ENCODE measurements at regions not wholly inside any gene's neighbourhood (a gene's known extent, or its start where the extent isn't known, plus 50 kb on each side); places are given as distances from the start of the nearest gene placed in this dataset.
"Not testable (repeated sequence)": the region's sequence is repeated elsewhere in the genome, so short reads cannot be mapped to it uniquely, and the experiment has no call there.

DNA sequence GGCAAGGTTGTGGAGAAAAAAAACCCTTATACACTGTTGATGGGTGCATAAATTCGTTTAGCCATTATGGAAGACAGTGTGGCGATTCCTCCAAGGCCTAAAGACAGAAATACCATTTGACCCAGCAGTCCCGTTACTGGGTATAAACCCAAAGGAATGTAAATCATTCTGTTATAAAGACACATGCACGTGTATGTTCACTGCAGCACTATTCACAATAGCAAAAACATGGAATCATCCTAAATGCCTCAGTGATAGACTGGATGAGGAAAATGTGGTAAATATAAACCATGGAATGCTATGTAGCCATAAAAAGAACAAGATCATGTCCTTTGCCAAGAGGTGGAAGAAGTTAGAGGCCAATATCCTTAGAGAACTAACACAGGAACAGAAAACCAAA is 119.9 kb upstream of the PRR16 start:
- WGBS, 2 donors (ENCODE audit: low coverage in 1 of 2) = 43 to 79% methylated on average over 1 to 4 of the region's 4 CpGs
- ATAC-seq = no peak
- TF ChIP-seq, protein P1, sequence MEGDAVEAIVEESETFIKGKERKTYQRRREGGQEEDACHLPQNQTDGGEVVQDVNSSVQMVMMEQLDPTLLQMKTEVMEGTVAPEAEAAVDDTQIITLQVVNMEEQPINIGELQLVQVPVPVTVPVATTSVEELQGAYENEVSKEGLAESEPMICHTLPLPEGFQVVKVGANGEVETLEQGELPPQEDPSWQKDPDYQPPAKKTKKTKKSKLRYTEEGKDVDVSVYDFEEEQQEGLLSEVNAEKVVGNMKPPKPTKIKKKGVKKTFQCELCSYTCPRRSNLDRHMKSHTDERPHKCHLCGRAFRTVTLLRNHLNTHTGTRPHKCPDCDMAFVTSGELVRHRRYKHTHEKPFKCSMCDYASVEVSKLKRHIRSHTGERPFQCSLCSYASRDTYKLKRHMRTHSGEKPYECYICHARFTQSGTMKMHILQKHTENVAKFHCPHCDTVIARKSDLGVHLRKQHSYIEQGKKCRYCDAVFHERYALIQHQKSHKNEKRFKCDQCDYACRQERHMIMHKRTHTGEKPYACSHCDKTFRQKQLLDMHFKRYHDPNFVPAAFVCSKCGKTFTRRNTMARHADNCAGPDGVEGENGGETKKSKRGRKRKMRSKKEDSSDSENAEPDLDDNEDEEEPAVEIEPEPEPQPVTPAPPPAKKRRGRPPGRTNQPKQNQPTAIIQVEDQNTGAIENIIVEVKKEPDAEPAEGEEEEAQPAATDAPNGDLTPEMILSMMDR (IDR thresholded peaks at IDR 0.05) = no peak
- TF ChIP-seq POLR2AphosphoS5 (IDR thresholded peaks at IDR 0.05) (no peak), POLR2A (IDR thresholded peaks at IDR 0.05) (no peak), EP300 (IDR thresholded peaks at IDR 0.05) (no peak)
- H3K27me3 ChIP-seq = no peaks in the 10 kb centered on the region
- H3K9me3 ChIP-seq = no peaks in the 10 kb centered on the region
- no peaks in the 10 kb centered on the region for H3K36me3 ChIP-seq
- no peaks in the 10 kb centered on the region for H3K4me1 ChIP-seq
- no peak overlapping the region for H3K4me3 ChIP-seq
- H3K27ac ChIP-seq = no peak overlapping the region

DNA sequence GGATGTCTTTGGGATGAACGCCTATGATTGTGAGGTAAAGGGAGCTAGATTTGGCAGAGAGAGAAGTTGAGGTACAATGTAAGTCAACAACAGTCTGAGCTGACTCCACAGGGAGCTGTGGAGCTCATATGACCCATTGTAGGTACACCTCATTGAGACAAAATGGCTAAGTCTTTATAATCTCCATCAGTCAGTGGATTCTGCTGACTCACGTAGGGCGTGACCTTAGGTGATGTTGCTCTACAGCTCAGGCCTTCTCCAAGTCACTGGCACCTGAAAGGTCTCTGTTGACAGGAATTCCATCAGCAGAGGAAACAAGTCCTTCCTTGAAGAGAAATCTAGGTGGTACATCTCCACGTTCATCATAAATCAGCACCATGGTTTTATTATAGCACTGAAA is 118.2 kb upstream of the PRR16 start:
- Histone ChIP-seq H3K36me3 (no peaks in the 10 kb centered on the region), H3K9me3 (peaks cover 0 to under 1% (median 0%) of the 10 kb centered on the region in 3 donors), H3K4me1 (no peaks in the 10 kb centered on the region), H3K27me3 (no peaks in the 10 kb centered on the region), H3K27ac (no peak overlapping the region), H3K4me3 (no peak overlapping the region)
- no peak for ATAC-seq
- 63 to 90% methylated on average over 1 to 4 of the region's 4 CpGs for WGBS, 2 donors (ENCODE audit: low coverage in 1 of 2)
- TF ChIP-seq EP300 (IDR thresholded peaks at IDR 0.05) (no peak), POLR2A (IDR thresholded peaks at IDR 0.05) (no peak), POLR2AphosphoS5 (IDR thresholded peaks at IDR 0.05) (no peak)
- TF ChIP-seq, protein P1 (IDR thresholded peaks at IDR 0.05) = no peak

DNA sequence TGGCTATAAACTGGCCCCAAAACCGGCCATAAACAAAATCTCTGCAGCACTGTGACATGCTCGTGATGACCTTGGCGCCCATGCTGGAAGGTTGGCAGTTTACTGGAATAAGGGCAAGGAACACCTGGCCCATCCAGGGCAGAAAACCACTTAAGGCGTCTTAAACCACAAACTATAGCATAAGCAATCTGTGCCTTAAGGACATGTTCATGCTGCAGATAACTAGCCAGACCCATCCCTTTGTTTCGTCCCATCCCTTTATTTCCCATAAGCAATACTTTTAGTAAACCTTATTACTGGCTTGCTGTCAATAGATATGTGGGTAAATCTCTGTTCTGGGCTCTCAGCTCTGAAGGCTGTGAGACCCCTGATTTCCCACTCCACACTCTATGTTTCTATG is 113.0 kb upstream of the PRR16 start:
- H3K9me3 ChIP-seq, H3K27ac ChIP-seq, ATAC-seq, H3K36me3 ChIP-seq, H3K4me1 ChIP-seq, H3K27me3 ChIP-seq, H3K4me3 ChIP-seq: not testable (repeated sequence)
- 91 to 100% methylated on average over 1 to 2 of the region's 5 CpGs for WGBS, 2 donors (ENCODE audit: low coverage in 1 of 2)

DNA sequence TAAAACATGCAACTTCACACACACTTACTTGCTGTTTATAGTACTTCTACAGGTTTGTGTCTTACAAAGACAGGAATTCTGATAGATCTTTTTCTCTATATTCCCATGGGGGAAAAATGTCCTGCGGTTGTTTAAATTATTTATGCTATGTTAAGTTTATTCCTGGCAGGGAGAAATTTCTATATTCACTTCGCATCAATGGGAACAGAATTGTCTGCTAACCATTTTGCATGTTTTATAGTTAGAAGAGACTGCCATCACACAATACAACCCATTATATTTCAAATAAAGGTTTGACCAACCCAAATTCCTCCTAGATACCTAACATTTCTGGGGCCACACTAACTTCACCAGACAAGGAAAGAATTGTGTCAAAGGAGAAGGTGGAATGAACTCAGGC is 110.0 kb upstream of the PRR16 start:
- 52 to 65% methylated on average over 2 of the region's 2 CpGs for WGBS, 2 donors (ENCODE audit: low coverage in 1 of 2)
- Histone ChIP-seq H3K4me1 (no peaks in the 10 kb centered on the region), H3K36me3 (no peaks in the 10 kb centered on the region), H3K9me3 (peaks cover 0 to 7% (median 0%) of the 10 kb centered on the region in 3 donors), H3K27ac (no peak overlapping the region), H3K4me3 (no peak overlapping the region), H3K27me3 (no peaks in the 10 kb centered on the region)
- no peak for ATAC-seq
- TF ChIP-seq, protein P1 (IDR thresholded peaks at IDR 0.05) = no peak

DNA sequence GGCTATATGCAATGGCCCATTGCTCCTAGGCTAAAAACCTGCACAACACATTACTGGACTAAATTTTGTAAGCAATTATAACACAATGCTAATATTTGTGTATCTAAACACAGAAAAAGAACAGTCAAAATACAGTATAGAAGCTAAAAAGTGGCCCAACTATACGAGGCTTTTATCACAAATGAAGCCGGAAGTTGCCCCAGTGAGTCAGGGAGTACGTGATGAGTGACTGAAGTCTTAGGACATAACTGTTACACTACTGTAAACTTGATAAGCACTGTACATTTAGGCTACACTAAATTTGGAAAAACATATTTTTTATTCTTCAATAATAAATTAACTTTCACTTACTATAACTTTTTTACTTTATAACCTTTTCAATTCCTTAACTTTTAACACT is 105.2 kb upstream of the PRR16 start:
- H3K27ac ChIP-seq = no peak overlapping the region
- no peaks in the 10 kb centered on the region for H3K27me3 ChIP-seq
- H3K4me3 ChIP-seq = no peak overlapping the region
- no peak for ATAC-seq
- WGBS, 2 donors (ENCODE audit: low coverage in 1 of 2) = 83 to 94% methylated on average over 3 of the region's 3 CpGs
- H3K9me3 ChIP-seq = no peaks in the 10 kb centered on the region
- H3K36me3 ChIP-seq = no peaks in the 10 kb centered on the region
- H3K4me1 ChIP-seq = no peaks in the 10 kb centered on the region
- TF ChIP-seq, protein P1 (IDR thresholded peaks at IDR 0.05) = no peak
- TF ChIP-seq POLR2AphosphoS5 (IDR thresholded peaks at IDR 0.05) (no peak), EP300 (IDR thresholded peaks at IDR 0.05) (no peak), POLR2A (IDR thresholded peaks at IDR 0.05) (no peak)

DNA sequence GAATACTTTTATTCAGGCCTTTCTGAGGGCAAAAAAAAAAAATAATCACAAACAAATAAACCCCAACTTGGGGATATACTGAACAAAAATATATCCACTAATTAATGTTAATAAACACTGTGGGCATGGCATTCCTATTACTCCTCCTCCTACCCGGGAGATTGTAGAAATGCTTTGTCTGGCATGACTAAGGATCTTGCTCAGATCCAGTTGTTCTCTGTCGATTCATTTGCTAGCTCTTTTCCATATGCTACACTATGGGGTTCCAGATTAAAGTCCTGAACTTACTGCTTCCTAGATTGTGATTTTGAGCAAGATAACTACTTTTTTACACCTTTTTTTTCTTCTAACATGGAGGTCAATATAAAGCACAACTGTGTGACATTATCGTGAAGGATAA is 102.2 kb upstream of the PRR16 start:
- no peak for ATAC-seq
- no peak overlapping the region for H3K4me3 ChIP-seq

More for the DNA sequence above, 102.2 kb upstream of the PRR16 start:
- Histone ChIP-seq H3K27me3 (no peaks in the 10 kb centered on the region), H3K36me3 (no peaks in the 10 kb centered on the region), H3K4me1 (no peaks in the 10 kb centered on the region), H3K9me3 (no peaks in the 10 kb centered on the region), H3K27ac (no peak overlapping the region)
- TF ChIP-seq EP300 (IDR thresholded peaks at IDR 0.05) = no peak
- TF ChIP-seq POLR2AphosphoS5 (IDR thresholded peaks at IDR 0.05) = no peak
- 75 to 78% methylated on average over 1 to 3 of the region's 3 CpGs for WGBS, 2 donors (ENCODE audit: low coverage in 1 of 2)
